ENCODE measurements at regions not wholly inside any gene's neighbourhood (a gene's known extent, or its start where the extent isn't known, plus 50 kb on each side); places are given as distances from the start of the nearest gene placed in this dataset.

GRCh38 chr11:11209967-11210366 is 143.1 kb downstream of the CSNK2A3 start:
- TF ChIP-seq CTCF (IDR thresholded peaks at IDR 0.05; ENCODE audit: insufficient read depth, low read length) (no peak), POLR2AphosphoS5 (IDR thresholded peaks at IDR 0.05; ENCODE audit: low read depth) (no peak), GABPA (IDR thresholded peaks at IDR 0.05; ENCODE audit: low read depth) (no peak), REST (IDR thresholded peaks at IDR 0.05; ENCODE audit: insufficient replicate concordance, low read depth) (no peak)

Measured in HL-60 (cell line).